Body of pancreas (tissue), 4 donors: ENCODE measurements at regions not wholly inside any gene's neighbourhood (a gene's known extent, or its start where the extent isn't known, plus 50 kb on each side); places are given as distances from the start of the nearest gene placed in this dataset.

Experiments
- ATAC-seq: fragments of 150-250 bp; one replicate; pipeline ENCODE4 v1.9.1; 2016
- DNase-seq, 4 donors: peaks; one replicate each; pipeline ENCODE4 v3.0.0-alpha.2; 2019
- H3K27ac ChIP-seq, 4 donors: fragments of 200-600 bp; sonication (generic); 1 replicate in 3 of 4; 2 replicates in 1 of 4; pipeline versions ENCODE4 v1.5.1 to v1.6.1; 2016 to 2019; ENCODE audit warnings: mild to moderate bottlenecking in 1 of 4, mixed read lengths in 1 of 4, moderate library complexity in 1 of 4
- H3K27me3 ChIP-seq, 2 donors: fragments of 200-600 bp; sonication (generic); one replicate each; pipeline ENCODE4 v1.6.0; 2016; ENCODE audit warnings: mild to moderate bottlenecking in 1 of 2
- H3K36me3 ChIP-seq, 2 donors: fragments of 200-600 bp; sonication (generic); replicated peaks in 1 of 2; 2 replicates each; pipeline ENCODE4 v1.5.1; 2016; ENCODE audit warnings: low read depth in 2 of 2; ENCODE audit not compliant: insufficient read depth in 1 of 2
- H3K4me1 ChIP-seq: fragments of 200-600 bp; sonication (generic); one replicate; pipeline ENCODE4 v1.6.0; 2016
- H3K4me3 ChIP-seq, 2 donors: fragments of 200-600 bp; sonication (generic); 1 replicate in 1 of 2; 2 replicates in 1 of 2; pipeline ENCODE4 v1.5.1; 2016 to 2019
- H3K9me3 ChIP-seq, 3 donors: fragments of 200-600 bp; sonication (generic); 1 replicate in 2 of 3; 2 replicates in 1 of 3; pipeline ENCODE4 v1.5.1; 2016
- POLR2A ChIP-seq, 3 donors: fragments of 450-650 bp; IDR thresholded peaks; one replicate each; pipeline ENCODE4 v1.6.1; 2016; ENCODE audit warnings: antibody characterized with exemption in 3 of 3, mild to moderate bottlenecking in 2 of 3
- WGBS, 2 donors: methylation state at CpG; one replicate each; pipeline ENCODE4 v1.1.5; 2017; 5-methylcytosine and 5-hydroxymethylcytosine counted together
- intact Hi-C: fragments of 100-400 bp; cut with DNase I; formaldehyde crosslinking; loops from one replicate; pipeline ENCODE4 v1.15.1; 2023
- TF ChIP-seq, protein P1 (sequence below), 7 experiments: fragments of 450-650 bp in 4 of 7; fragments of 200-600 bp in 3 of 7; sonication (generic) in 3 of 7; IDR thresholded peaks; one replicate each; pipeline ENCODE4 v1.5.1; 2016 to 2019; ENCODE audit warnings: antibody characterized with exemption in 7 of 7

DNA sequence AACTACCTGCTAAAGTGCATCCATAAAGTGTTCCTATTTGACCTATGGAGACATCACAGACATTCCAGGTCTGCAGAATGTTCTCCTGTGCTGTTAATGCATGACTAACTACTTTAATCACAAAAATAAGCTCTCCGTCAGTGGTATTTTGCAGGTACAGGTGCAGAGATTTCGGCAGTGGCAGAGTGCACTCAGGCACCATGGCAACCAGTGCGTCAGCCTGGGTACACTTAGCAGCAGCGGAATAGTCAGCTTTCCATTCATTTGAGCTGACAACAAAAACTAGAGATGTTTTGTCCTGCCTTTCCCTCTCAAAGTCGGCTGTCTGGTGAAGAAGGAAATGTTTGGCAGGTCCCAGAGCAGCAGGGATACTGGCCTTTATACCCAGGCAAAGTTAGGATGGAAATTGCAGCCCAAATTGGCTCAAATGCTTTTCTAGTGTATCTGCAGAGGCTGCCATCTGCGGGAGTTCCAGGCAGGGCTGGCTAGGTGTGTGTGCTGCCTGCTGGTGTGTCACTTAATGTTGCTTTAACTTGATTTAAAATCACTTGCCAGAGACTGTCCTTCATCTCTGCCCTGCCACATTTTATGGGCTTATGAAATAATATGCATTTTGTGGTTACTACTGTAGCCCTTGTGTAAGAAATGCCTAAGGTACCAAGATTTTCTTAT is 195.8 kb downstream of the RAP2A start:
- ATAC-seq (peak; percentile 24), DNase-seq (peak in 2 of 4 donors; percentile 29 to 39)
- H3K27me3 ChIP-seq: no peaks in the 10 kb centered on the region
- no peak overlapping the region for H3K27ac ChIP-seq
- WGBS, 2 donors: 26 to 66% methylated on average over 5 to 6 of the region's 6 CpGs
- intact Hi-C loops: no loop called here
- H3K4me3 ChIP-seq: no peak overlapping the region
- no peaks in the 10 kb centered on the region for H3K9me3 ChIP-seq
- H3K4me1 ChIP-seq: no peaks in the 10 kb centered on the region
- H3K36me3 ChIP-seq: no peaks in the 10 kb centered on the region
- TF ChIP-seq POLR2A (IDR thresholded peaks at IDR 0.05): no peak
- TF ChIP-seq, protein P1, sequence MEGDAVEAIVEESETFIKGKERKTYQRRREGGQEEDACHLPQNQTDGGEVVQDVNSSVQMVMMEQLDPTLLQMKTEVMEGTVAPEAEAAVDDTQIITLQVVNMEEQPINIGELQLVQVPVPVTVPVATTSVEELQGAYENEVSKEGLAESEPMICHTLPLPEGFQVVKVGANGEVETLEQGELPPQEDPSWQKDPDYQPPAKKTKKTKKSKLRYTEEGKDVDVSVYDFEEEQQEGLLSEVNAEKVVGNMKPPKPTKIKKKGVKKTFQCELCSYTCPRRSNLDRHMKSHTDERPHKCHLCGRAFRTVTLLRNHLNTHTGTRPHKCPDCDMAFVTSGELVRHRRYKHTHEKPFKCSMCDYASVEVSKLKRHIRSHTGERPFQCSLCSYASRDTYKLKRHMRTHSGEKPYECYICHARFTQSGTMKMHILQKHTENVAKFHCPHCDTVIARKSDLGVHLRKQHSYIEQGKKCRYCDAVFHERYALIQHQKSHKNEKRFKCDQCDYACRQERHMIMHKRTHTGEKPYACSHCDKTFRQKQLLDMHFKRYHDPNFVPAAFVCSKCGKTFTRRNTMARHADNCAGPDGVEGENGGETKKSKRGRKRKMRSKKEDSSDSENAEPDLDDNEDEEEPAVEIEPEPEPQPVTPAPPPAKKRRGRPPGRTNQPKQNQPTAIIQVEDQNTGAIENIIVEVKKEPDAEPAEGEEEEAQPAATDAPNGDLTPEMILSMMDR (IDR thresholded peaks at IDR 0.05): no peak

DNA sequence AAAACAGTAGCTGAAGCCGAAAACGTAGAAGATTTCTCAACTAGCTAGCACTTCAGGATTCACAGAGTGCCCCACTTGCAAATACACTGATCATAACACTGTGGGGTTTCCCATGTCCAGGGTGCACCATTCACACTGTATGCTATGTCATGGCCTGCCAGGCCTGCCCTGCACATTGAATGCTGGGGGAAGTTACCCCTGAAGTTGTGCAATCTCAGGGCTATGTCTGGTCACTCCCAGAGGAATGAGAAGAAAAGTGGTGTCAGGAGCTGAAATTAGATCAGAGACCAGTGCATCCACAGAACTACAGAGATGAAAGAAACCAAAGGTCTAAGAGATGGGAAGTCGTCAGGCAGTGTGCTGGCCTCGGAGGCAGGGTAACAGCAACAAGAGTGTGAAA is 196.8 kb downstream of the RAP2A start:
- intact Hi-C loops: no loop called here
- DNase-seq: no peak
- no peak for TF ChIP-seq POLR2A (IDR thresholded peaks at IDR 0.05)
- TF ChIP-seq, protein P1 (IDR thresholded peaks at IDR 0.05): no peak
- no peaks in the 10 kb centered on the region for H3K36me3 ChIP-seq
- H3K4me1 ChIP-seq: no peaks in the 10 kb centered on the region
- no peak overlapping the region for H3K4me3 ChIP-seq
- ATAC-seq: no peak
- no peaks in the 10 kb centered on the region for H3K9me3 ChIP-seq
- H3K27ac ChIP-seq: no peak overlapping the region
- H3K27me3 ChIP-seq: no peaks in the 10 kb centered on the region
- 87% methylated on average over 4 of the region's 4 CpGs for WGBS, 2 donors

DNA sequence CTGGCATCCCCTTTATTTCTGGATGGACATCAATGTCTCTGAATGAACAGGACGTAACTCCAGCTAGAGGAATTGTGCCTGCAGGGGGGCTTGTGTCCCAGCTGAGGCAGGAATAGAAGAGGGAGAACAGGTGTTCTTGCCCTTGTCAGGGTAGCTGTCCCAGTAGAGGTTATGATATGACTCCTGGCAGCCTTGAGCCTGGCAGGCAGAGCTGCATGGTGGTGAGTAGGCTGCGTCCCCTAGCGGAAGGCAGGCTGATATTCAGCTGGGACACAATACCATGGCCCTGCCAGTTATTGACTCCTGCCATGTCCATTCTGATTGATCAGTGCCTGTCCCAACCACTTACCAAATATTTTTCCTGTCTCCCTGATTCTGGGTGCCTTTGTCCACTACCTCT is 197.2 kb downstream of the RAP2A start:
- H3K4me1 ChIP-seq: no peaks in the 10 kb centered on the region
- H3K9me3 ChIP-seq: no peaks in the 10 kb centered on the region
- no peak overlapping the region for H3K27ac ChIP-seq
- H3K27me3 ChIP-seq: no peaks in the 10 kb centered on the region
- DNase-seq (no peak), ATAC-seq (no peak)
- intact Hi-C loops: no loop called here
- TF ChIP-seq POLR2A (IDR thresholded peaks at IDR 0.05): no peak
- TF ChIP-seq, protein P1 (IDR thresholded peaks at IDR 0.05): no peak
- no peak overlapping the region for H3K4me3 ChIP-seq
- WGBS, 2 donors: 40 to 42% methylated on average over 3 of the region's 3 CpGs
- H3K36me3 ChIP-seq: no peaks in the 10 kb centered on the region

DNA sequence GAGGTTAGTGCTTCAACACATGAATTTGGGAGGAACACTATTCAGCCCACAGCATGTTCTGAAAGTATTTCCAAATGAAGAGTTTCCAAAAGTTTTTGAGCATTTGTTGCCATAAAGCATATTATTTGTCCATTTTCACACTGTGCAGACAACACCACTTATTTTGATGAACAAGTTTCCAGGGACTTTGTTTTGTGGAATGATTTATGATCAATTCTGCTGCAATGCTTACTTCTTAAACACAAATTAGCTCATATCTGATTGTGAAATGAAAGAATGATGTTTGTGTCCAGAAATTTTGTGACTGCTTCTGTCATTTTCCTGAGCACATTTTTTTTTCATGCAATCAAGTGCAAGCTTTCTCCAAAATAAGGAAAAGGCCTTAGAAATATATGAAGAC is 205.3 kb downstream of the RAP2A start:
- no peak for ATAC-seq

More for the DNA sequence above, 205.3 kb downstream of the RAP2A start:
- H3K27ac ChIP-seq: no peak overlapping the region
- no peak for DNase-seq
- H3K27me3 ChIP-seq: no peaks in the 10 kb centered on the region
- H3K36me3 ChIP-seq: no peaks in the 10 kb centered on the region
- TF ChIP-seq, protein P1 (IDR thresholded peaks at IDR 0.05): no peak
- TF ChIP-seq POLR2A (IDR thresholded peaks at IDR 0.05): no peak
- H3K4me3 ChIP-seq: no peak overlapping the region
- H3K4me1 ChIP-seq: no peaks in the 10 kb centered on the region
- intact Hi-C loops: no loop called here
- H3K9me3 ChIP-seq: no peaks in the 10 kb centered on the region
